HG03460 (cell line): ENCODE measurements at regions not wholly inside any gene's neighbourhood (a gene's known extent, or its start where the extent isn't known, plus 50 kb on each side); places are given as distances from the start of the nearest gene placed in this dataset.
A peak's percentile ranks its signal among the peaks of the same experiment; 100 is the strongest.
"Not testable (repeated sequence)": the region's sequence is repeated elsewhere in the genome, so short reads cannot be mapped to it uniquely, and the experiment has no call there.

Experiments
- ATAC-seq: cut with Tn5 transposase; IDR thresholded peaks from one replicate; pipeline ENCODE4 v1.9.1; 2021; ENCODE audit not compliant: unreplicated experiment

- ATAC-seq = peak; percentile 75
These were observed 96.2 kb upstream of the KLHL13 start for GRCh38 chrX:118212817-118213183.

GRCh38 chrX:118215346-118215745 is 98.7 kb upstream of the KLHL13 start:
- ATAC-seq = no peak

- no peak for ATAC-seq
These were observed 99.5 kb upstream of the KLHL13 start for GRCh38 chrX:118216087-118216486.

GRCh38 chrX:118216509-118216908 is 99.9 kb upstream of the KLHL13 start:
- no peak for ATAC-seq

GRCh38 chrX:118218079-118218478 is 101.5 kb upstream of the KLHL13 start:
- no peak for ATAC-seq

- no peak for ATAC-seq
These were observed 102.3 kb upstream of the KLHL13 start for GRCh38 chrX:118218940-118219339.

GRCh38 chrX:118219866-118220265 is 103.3 kb upstream of the KLHL13 start:
- no peak for ATAC-seq

- ATAC-seq = no peak
These were observed 103.9 kb upstream of the KLHL13 start for GRCh38 chrX:118220509-118220908.

- no peak for ATAC-seq
These were observed 104.7 kb upstream of the KLHL13 start for GRCh38 chrX:118221270-118221669.

GRCh38 chrX:118221733-118222132 is 105.1 kb upstream of the KLHL13 start:
- no peak for ATAC-seq

GRCh38 chrX:118222421-118222820 is 105.8 kb upstream of the KLHL13 start:
- no peak for ATAC-seq

- peak; percentile 56 for ATAC-seq
These were observed 109.3 kb upstream of the KLHL13 start for GRCh38 chrX:118225711-118226428.

GRCh38 chrX:118228041-118228440 is 111.4 kb upstream of the KLHL13 start:
- no peak for ATAC-seq

- no peak for ATAC-seq
These were observed 111.8 kb upstream of the KLHL13 start for GRCh38 chrX:118228456-118228855.

GRCh38 chrX:118231464-118231863 is 114.4 kb upstream of the WDR44 start:
- no peak for ATAC-seq

GRCh38 chrX:118239178-118239870 is 106.6 kb upstream of the WDR44 start:
- no peak for ATAC-seq

GRCh38 chrX:118239913-118240698 is 105.8 kb upstream of the WDR44 start:
- no peak for ATAC-seq

GRCh38 chrX:118246961-118247360 is 98.9 kb upstream of the WDR44 start:
- not testable (repeated sequence) for ATAC-seq

GRCh38 chrX:118249146-118249545 is 96.8 kb upstream of the WDR44 start:
- no peak for ATAC-seq

GRCh38 chrX:118250445-118250844 is 95.5 kb upstream of the WDR44 start:
- no peak for ATAC-seq

- ATAC-seq = no peak
These were observed 94.6 kb upstream of the WDR44 start for GRCh38 chrX:118251271-118251670.

GRCh38 chrX:118252967-118253366 is 92.9 kb upstream of the WDR44 start:
- no peak for ATAC-seq
